HepG2 (cell line): ENCODE measurements at regions not wholly inside any gene's neighbourhood (a gene's known extent, or its start where the extent isn't known, plus 50 kb on each side); places are given as distances from the start of the nearest gene placed in this dataset.

Experiments used
- AFF4 ChIP-seq: sonication (generic); formaldehyde crosslinking; IDR thresholded peaks from 2 replicates; pipeline ENCODE4 v1.4.0; 2020; ENCODE audit warnings: missing genetic modification reagents
- AHR ChIP-seq: IDR thresholded peaks from 2 replicates; pipeline ENCODE4 v1.6.1; 2018; ENCODE audit warnings: missing genetic modification reagents, missing compliant biosample characterization
- ETS1 ChIP-seq: sonication (generic); formaldehyde crosslinking; IDR thresholded peaks from 2 replicates; pipeline ENCODE4 v1.4.0; 2020; ENCODE audit warnings: missing genetic modification reagents
- HNF1B ChIP-seq: sonication (generic); formaldehyde crosslinking; IDR thresholded peaks from 2 replicates; pipeline ENCODE4 v1.5.1; 2020; ENCODE audit warnings: mild to moderate bottlenecking, moderate library complexity, missing genetic modification reagents
- KAT2B ChIP-seq: fragments of 150-350 bp; IDR thresholded peaks from 2 replicates; pipeline ENCODE4 v1.6.1; 2014; ENCODE audit warnings: low read depth, low read length, borderline replicate concordance
- NFIB ChIP-seq: sonication (generic); formaldehyde crosslinking; IDR thresholded peaks from 2 replicates; pipeline ENCODE4 v1.9.0; 2021; ENCODE audit warnings: missing genetic modification reagents, mild to moderate bottlenecking, borderline replicate concordance
- NONO ChIP-seq, 2 experiments: fragments of 450-650 bp in 1 of 2; sonication (generic) in 1 of 2; formaldehyde crosslinking in 1 of 2; IDR thresholded peaks in 1 of 2; conservative IDR thresholded peaks in 1 of 2; 2 replicates each; pipeline versions ENCODE4 v1.6.1 to v1.8.0; 2017 to 2022; ENCODE audit warnings: mild to moderate bottlenecking in 1 of 2, missing genetic modification reagents in 1 of 2, moderate library complexity in 1 of 2
- PHF8 ChIP-seq: sonication (generic); formaldehyde crosslinking; IDR thresholded peaks from 2 replicates; pipeline ENCODE4 v1.5.0; 2020; ENCODE audit warnings: missing genetic modification reagents
- SATB2 ChIP-seq: sonication (generic); formaldehyde crosslinking; IDR thresholded peaks from 2 replicates; pipeline ENCODE4 v1.5.0; 2020; ENCODE audit warnings: missing genetic modification reagents
- SSRP1 ChIP-seq: IDR thresholded peaks from 2 replicates; pipeline ENCODE4 v1.6.1; 2016; ENCODE audit warnings: control low read depth
- ZFP82 ChIP-seq: sonication (generic); formaldehyde crosslinking; IDR thresholded peaks from 2 replicates; pipeline ENCODE4 v1.5.1; 2020; ENCODE audit warnings: mild to moderate bottlenecking, missing genetic modification reagents, borderline replicate concordance
- ZKSCAN1 ChIP-seq: fragments of 150-350 bp; IDR thresholded peaks from 2 replicates; pipeline ENCODE4 v1.6.1; 2014; ENCODE audit warnings: low read length
- ZMAT3 ChIP-seq: sonication (generic); formaldehyde crosslinking; conservative IDR thresholded peaks from 2 replicates; pipeline ENCODE4 v1.7.0; 2021; ENCODE audit warnings: missing genetic modification reagents
- ZNF44 ChIP-seq: sonication (generic); formaldehyde crosslinking; IDR thresholded peaks from 2 replicates; pipeline ENCODE4 v1.5.1; 2020; ENCODE audit warnings: mild to moderate bottlenecking, missing genetic modification reagents
- ZNF749 ChIP-seq: sonication (generic); formaldehyde crosslinking; IDR thresholded peaks from 2 replicates; pipeline ENCODE4 v1.8.0; 2022; ENCODE audit warnings: mild to moderate bottlenecking, missing genetic modification reagents, moderate library complexity, borderline replicate concordance
- ZNF792 ChIP-seq: IDR thresholded peaks from 2 replicates; pipeline ENCODE4 v1.6.1; 2016
- ZNF83 ChIP-seq: sonication (generic); formaldehyde crosslinking; IDR thresholded peaks from 2 replicates; pipeline ENCODE4 v1.4.0; 2020; ENCODE audit warnings: missing genetic modification reagents, mild to moderate bottlenecking, borderline replicate concordance
- TF ChIP-seq, protein P1 (sequence below): sonication (generic); formaldehyde crosslinking; IDR thresholded peaks from 2 replicates; pipeline ENCODE4 v1.5.0; 2020; ENCODE audit warnings: missing genetic modification reagents

DNA sequence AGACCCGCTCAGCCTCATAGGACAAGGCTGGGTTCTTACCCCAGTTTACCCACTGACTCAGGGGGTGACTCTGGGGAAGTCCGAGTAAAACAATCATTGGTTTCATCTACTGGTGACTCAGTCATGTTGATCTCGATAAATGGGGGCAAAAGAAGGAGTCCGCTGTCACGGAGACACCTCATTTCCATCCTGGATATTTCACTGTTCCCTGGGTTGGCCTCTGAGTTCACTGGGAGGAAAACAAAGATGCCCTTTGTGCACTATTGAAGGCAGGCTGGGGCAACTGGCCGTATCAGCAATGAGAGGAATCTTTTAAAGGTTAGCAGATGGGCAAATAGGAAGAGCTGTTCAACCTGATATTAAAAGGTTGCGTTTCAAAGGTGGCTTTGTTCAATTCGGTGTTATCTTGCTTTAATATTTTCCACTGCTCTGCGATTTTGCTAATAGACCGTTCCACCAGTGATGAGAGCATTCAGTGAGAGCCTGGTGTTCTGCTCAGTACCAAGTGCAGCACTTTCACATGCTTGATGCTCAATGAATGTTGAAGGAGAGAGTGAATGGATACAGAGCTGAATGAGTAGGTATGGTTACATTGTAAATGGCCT lies 110.2 kb upstream of the EGFLAM start (continued):
- peak; percentile 89 for TF ChIP-seq AFF4
- TF ChIP-seq HNF1B (CRISPR knock-in tag) = no peak
- no peak for TF ChIP-seq PHF8 (CRISPR knock-in tag)
- TF ChIP-seq, protein P1, sequence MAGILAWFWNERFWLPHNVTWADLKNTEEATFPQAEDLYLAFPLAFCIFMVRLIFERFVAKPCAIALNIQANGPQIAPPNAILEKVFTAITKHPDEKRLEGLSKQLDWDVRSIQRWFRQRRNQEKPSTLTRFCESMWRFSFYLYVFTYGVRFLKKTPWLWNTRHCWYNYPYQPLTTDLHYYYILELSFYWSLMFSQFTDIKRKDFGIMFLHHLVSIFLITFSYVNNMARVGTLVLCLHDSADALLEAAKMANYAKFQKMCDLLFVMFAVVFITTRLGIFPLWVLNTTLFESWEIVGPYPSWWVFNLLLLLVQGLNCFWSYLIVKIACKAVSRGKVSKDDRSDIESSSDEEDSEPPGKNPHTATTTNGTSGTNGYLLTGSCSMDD (CRISPR knock-in tag) = no peak
- no peak for TF ChIP-seq KAT2B
- peak; percentile 83; the same call in 1 of the 2 replicates for TF ChIP-seq SATB2 (CRISPR knock-in tag)
- no peak for TF ChIP-seq ZNF44 (CRISPR knock-in tag)
- TF ChIP-seq ZKSCAN1 = no peak
- no peak for TF ChIP-seq NONO (IDR thresholded peaks at IDR 0.05)
- TF ChIP-seq NONO (CRISPR knock-in tag; conservative IDR thresholded peaks at IDR 0.05) = peak; percentile 62; the same call in 1 of the 2 replicates
- no peak for TF ChIP-seq ZFP82 (CRISPR knock-in tag)
- TF ChIP-seq SSRP1 (CRISPR knock-in tag) = peak; percentile 30; the same call in 1 of the 2 replicates
- no peak for TF ChIP-seq ZMAT3 (CRISPR knock-in tag)
- TF ChIP-seq ETS1 = no peak
- TF ChIP-seq ZNF83 (CRISPR knock-in tag) = no peak
- no peak for TF ChIP-seq NFIB (CRISPR knock-in tag)
- peak; percentile 74; the same call in 1 of the 2 replicates for TF ChIP-seq AHR
- 0 out of 2 replicates have a peak, but pooled peaks have one; percentile 12 for TF ChIP-seq ZNF749 (CRISPR knock-in tag)
- peak; percentile 81 for TF ChIP-seq ZNF792 (CRISPR knock-in tag)
